ENCODE measurements at regions not wholly inside any gene's neighbourhood (a gene's known extent, or its start where the extent isn't known, plus 50 kb on each side); places are given as distances from the start of the nearest gene placed in this dataset.
A peak's percentile ranks its signal among the peaks of the same experiment; 100 is the strongest.

- peaks cover 2% of the 10 kb centered on the region for H3K27me3 Mint-ChIP-seq (ENCODE audit: low read depth)
- ChIA-PET POLR2A (no interaction called here), CTCF (no interaction called here)
- DNase-seq = no peak
- H3K4me3 Mint-ChIP-seq = no peak overlapping the region
- H3K36me3 Mint-ChIP-seq (ENCODE audit: low read depth) = no peaks in the 10 kb centered on the region
- H3K27ac Mint-ChIP-seq = no peak overlapping the region
- no peaks in the 10 kb centered on the region for H3K9me3 Mint-ChIP-seq (ENCODE audit: insufficient read depth)
- no peaks in the 10 kb centered on the region for H3K4me1 Mint-ChIP-seq (ENCODE audit: low read depth)
- ATAC-seq = no peak
Measured at GRCh38 chr7:32256811-32257210, 186.6 kb upstream of the PDE1C start.

GRCh38 chr7:32256376-32256775 is 186.2 kb upstream of the PDE1C start:
- H3K27me3 Mint-ChIP-seq (ENCODE audit: low read depth) = peaks cover 2% of the 10 kb centered on the region
- H3K9me3 Mint-ChIP-seq (ENCODE audit: insufficient read depth) = no peaks in the 10 kb centered on the region
- no peaks in the 10 kb centered on the region for H3K36me3 Mint-ChIP-seq (ENCODE audit: low read depth)
- H3K4me3 Mint-ChIP-seq = no peak overlapping the region
- ChIA-PET CTCF (no interaction called here), POLR2A (no interaction called here)
- ATAC-seq = no peak
- no peak overlapping the region for H3K27ac Mint-ChIP-seq
- peaks cover 2% of the 10 kb centered on the region for H3K4me1 Mint-ChIP-seq (ENCODE audit: low read depth)
- no peak for DNase-seq

- no peak overlapping the region for H3K4me3 Mint-ChIP-seq
- no peak for DNase-seq
- H3K27ac Mint-ChIP-seq = no peak overlapping the region
- no peaks in the 10 kb centered on the region for H3K36me3 Mint-ChIP-seq (ENCODE audit: low read depth)
- ChIA-PET POLR2A (no interaction called here), CTCF (no interaction called here)
- no peaks in the 10 kb centered on the region for H3K9me3 Mint-ChIP-seq (ENCODE audit: insufficient read depth)
- ATAC-seq = no peak
- peaks cover 2% of the 10 kb centered on the region for H3K27me3 Mint-ChIP-seq (ENCODE audit: low read depth)
- H3K4me1 Mint-ChIP-seq (ENCODE audit: low read depth) = peaks cover 13% of the 10 kb centered on the region
Measured at GRCh38 chr7:32255036-32255435, 184.8 kb upstream of the PDE1C start.

GRCh38 chr7:32253299-32253698 is 183.1 kb upstream of the PDE1C start:
- peaks cover 5% of the 10 kb centered on the region for H3K27me3 Mint-ChIP-seq (ENCODE audit: low read depth)
- no peaks in the 10 kb centered on the region for H3K9me3 Mint-ChIP-seq (ENCODE audit: insufficient read depth)
- no peak for ATAC-seq
- peaks cover 13% of the 10 kb centered on the region for H3K4me1 Mint-ChIP-seq (ENCODE audit: low read depth)
- CTCF ChIA-PET = no interaction called here
- POLR2A ChIA-PET = no interaction called here
- no peaks in the 10 kb centered on the region for H3K36me3 Mint-ChIP-seq (ENCODE audit: low read depth)
- H3K4me3 Mint-ChIP-seq = no peak overlapping the region
- H3K27ac Mint-ChIP-seq = no peak overlapping the region
- DNase-seq = no peak

- H3K27ac Mint-ChIP-seq = no peak overlapping the region
- peaks cover 5% of the 10 kb centered on the region for H3K27me3 Mint-ChIP-seq (ENCODE audit: low read depth)
- ChIA-PET CTCF (no interaction called here), POLR2A (no interaction called here)
- H3K36me3 Mint-ChIP-seq (ENCODE audit: low read depth) = no peaks in the 10 kb centered on the region
- H3K4me1 Mint-ChIP-seq (ENCODE audit: low read depth) = peaks cover 13% of the 10 kb centered on the region
- no peaks in the 10 kb centered on the region for H3K9me3 Mint-ChIP-seq (ENCODE audit: insufficient read depth)
- no peak overlapping the region for H3K4me3 Mint-ChIP-seq
- DNase-seq = no peak
- no peak for ATAC-seq
Measured at GRCh38 chr7:32251659-32252058, 181.5 kb upstream of the PDE1C start.

GRCh38 chr7:32250471-32251260 is 180.5 kb upstream of the PDE1C start:
- Mint-ChIP-seq H3K4me1 (ENCODE audit: low read depth) (peaks cover 13% of the 10 kb centered on the region), H3K27me3 (ENCODE audit: low read depth) (peaks cover 5% of the 10 kb centered on the region), H3K27ac (peak overlapping the region; percentile 31), H3K36me3 (ENCODE audit: low read depth) (no peaks in the 10 kb centered on the region), H3K9me3 (ENCODE audit: insufficient read depth) (no peaks in the 10 kb centered on the region), H3K4me3 (no peak overlapping the region)
- ChIA-PET POLR2A (no interaction called here), CTCF (no interaction called here)
- DNase-seq (peak; percentile 31), ATAC-seq (peak; percentile 80)

- ChIA-PET CTCF (no interaction called here), POLR2A (no interaction called here)
- ATAC-seq (no peak), DNase-seq (no peak)
- peak overlapping the region; percentile 16 for H3K27ac Mint-ChIP-seq
- H3K4me1 Mint-ChIP-seq (ENCODE audit: low read depth) = peaks cover 13% of the 10 kb centered on the region
- peaks cover 5% of the 10 kb centered on the region for H3K27me3 Mint-ChIP-seq (ENCODE audit: low read depth)
- no peak overlapping the region for H3K4me3 Mint-ChIP-seq
- no peaks in the 10 kb centered on the region for H3K36me3 Mint-ChIP-seq (ENCODE audit: low read depth)
- no peaks in the 10 kb centered on the region for H3K9me3 Mint-ChIP-seq (ENCODE audit: insufficient read depth)
Measured at GRCh38 chr7:32250003-32250402, 179.8 kb upstream of the PDE1C start.

- ATAC-seq (no peak), DNase-seq (no peak)
- POLR2A ChIA-PET = no interaction called here
- H3K4me3 Mint-ChIP-seq = no peak overlapping the region
- H3K27me3 Mint-ChIP-seq (ENCODE audit: low read depth) = peaks cover 5% of the 10 kb centered on the region
- CTCF ChIA-PET = interaction anchor here (1.0 to 1.1 kb wide), 2 partner anchors 38 to 99 kb away, joined by 3 read pairs; no protein-coding TSS in a partner anchor
- no peaks in the 10 kb centered on the region for H3K9me3 Mint-ChIP-seq (ENCODE audit: insufficient read depth)
- no peak overlapping the region for H3K27ac Mint-ChIP-seq
- H3K4me1 Mint-ChIP-seq (ENCODE audit: low read depth) = peaks cover 13% of the 10 kb centered on the region
- H3K36me3 Mint-ChIP-seq (ENCODE audit: low read depth) = no peaks in the 10 kb centered on the region
Measured at GRCh38 chr7:32248522-32248921, 178.3 kb upstream of the PDE1C start.

- DNase-seq (no peak), ATAC-seq (no peak)
- Mint-ChIP-seq H3K4me3 (no peak overlapping the region), H3K4me1 (ENCODE audit: low read depth) (no peaks in the 10 kb centered on the region), H3K27ac (no peak overlapping the region), H3K36me3 (ENCODE audit: low read depth) (no peaks in the 10 kb centered on the region), H3K27me3 (ENCODE audit: low read depth) (peaks cover 3% of the 10 kb centered on the region), H3K9me3 (ENCODE audit: insufficient read depth) (no peaks in the 10 kb centered on the region)
- ChIA-PET POLR2A (no interaction called here), CTCF (no interaction called here)
Measured at GRCh38 chr7:32244806-32245345, 174.7 kb upstream of the PDE1C start.

GRCh38 chr7:32243687-32244290 is 173.6 kb upstream of the PDE1C start:
- H3K9me3 Mint-ChIP-seq (ENCODE audit: insufficient read depth) = no peaks in the 10 kb centered on the region
- no peak overlapping the region for H3K27ac Mint-ChIP-seq
- ATAC-seq (no peak), DNase-seq (no peak)
- peaks cover 3% of the 10 kb centered on the region for H3K27me3 Mint-ChIP-seq (ENCODE audit: low read depth)
- no peak overlapping the region for H3K4me3 Mint-ChIP-seq
- CTCF ChIA-PET = no interaction called here
- no peaks in the 10 kb centered on the region for H3K36me3 Mint-ChIP-seq (ENCODE audit: low read depth)
- POLR2A ChIA-PET = no interaction called here
- no peaks in the 10 kb centered on the region for H3K4me1 Mint-ChIP-seq (ENCODE audit: low read depth)

GRCh38 chr7:32242436-32242835 is 172.2 kb upstream of the PDE1C start:
- Mint-ChIP-seq H3K36me3 (ENCODE audit: low read depth) (no peaks in the 10 kb centered on the region), H3K9me3 (ENCODE audit: insufficient read depth) (no peaks in the 10 kb centered on the region), H3K4me3 (no peak overlapping the region), H3K27me3 (ENCODE audit: low read depth) (no peaks in the 10 kb centered on the region), H3K4me1 (ENCODE audit: low read depth) (no peaks in the 10 kb centered on the region), H3K27ac (no peak overlapping the region)
- DNase-seq (no peak), ATAC-seq (no peak)
- ChIA-PET CTCF (no interaction called here), POLR2A (no interaction called here)

GRCh38 chr7:32241636-32242035 is 171.4 kb upstream of the PDE1C start:
- Mint-ChIP-seq H3K27ac (no peak overlapping the region), H3K27me3 (ENCODE audit: low read depth) (no peaks in the 10 kb centered on the region), H3K4me3 (no peak overlapping the region), H3K4me1 (ENCODE audit: low read depth) (no peaks in the 10 kb centered on the region), H3K9me3 (ENCODE audit: insufficient read depth) (no peaks in the 10 kb centered on the region), H3K36me3 (ENCODE audit: low read depth) (no peaks in the 10 kb centered on the region)
- POLR2A ChIA-PET = no interaction called here
- CTCF ChIA-PET = no interaction called here
- ATAC-seq = no peak
- no peak for DNase-seq
